Testis (tissue), 2 donors: ENCODE measurements at regions not wholly inside any gene's neighbourhood (a gene's known extent, or its start where the extent isn't known, plus 50 kb on each side); places are given as distances from the start of the nearest gene placed in this dataset.

Experiments used
- DNase-seq: peaks from one replicate; pipeline ENCODE4 v3.0.0-alpha.2; 2019
- H3K27ac ChIP-seq, 2 donors: fragments of 200-600 bp; sonication (generic); one replicate each; pipeline ENCODE4 v1.5.1; 2019
- H3K27me3 ChIP-seq: fragments of 200-600 bp; sonication (generic); one replicate; pipeline ENCODE4 v1.5.1; 2019
- H3K36me3 ChIP-seq: fragments of 200-600 bp; sonication (generic); one replicate; pipeline ENCODE4 v1.5.1; 2017; ENCODE audit warnings: low read depth; ENCODE audit errors: missing control alignments
- H3K4me1 ChIP-seq: fragments of 200-600 bp; sonication (generic); one replicate; pipeline ENCODE4 v1.5.1; 2019
- H3K4me3 ChIP-seq, 2 donors: fragments of 200-600 bp; sonication (generic); one replicate each; pipeline ENCODE4 v1.5.1; 2017 to 2019
- H3K9me3 ChIP-seq: fragments of 200-600 bp; sonication (generic); one replicate; pipeline ENCODE4 v1.5.1; 2017
- CTCF ChIP-seq, 3 experiments: fragments of 450-650 bp in 2 of 3; fragments of 200-600 bp in 1 of 3; sonication (generic) in 1 of 3; IDR thresholded peaks; one replicate each; pipeline ENCODE4 v1.5.1; 2016 to 2019; ENCODE audit warnings: antibody characterized with exemption in 3 of 3, mild to moderate bottlenecking in 2 of 3, moderate library complexity in 1 of 3
- POLR2A ChIP-seq: fragments of 450-650 bp; IDR thresholded peaks from one replicate; pipeline ENCODE4 v1.6.1; 2017; ENCODE audit warnings: antibody characterized with exemption, mild to moderate bottlenecking, moderate library complexity
- WGBS, 2 donors: methylation state at CpG; one replicate each; pipeline ENCODE4 v1.1.5; 2018; 5-methylcytosine and 5-hydroxymethylcytosine counted together
- intact Hi-C: fragments of 100-400 bp; cut with DNase I; formaldehyde crosslinking; loops from one replicate; pipeline ENCODE4 v1.15.1; 2023; ENCODE audit warnings: low total_unique reads

- TF ChIP-seq CTCF (IDR thresholded peaks at IDR 0.05) (no peak), POLR2A (no peak)
- Histone ChIP-seq H3K36me3 (no peaks in the 10 kb centered on the region), H3K9me3 (no peaks in the 10 kb centered on the region), H3K4me3 (no peak overlapping the region), H3K27ac (no peak overlapping the region), H3K4me1 (no peaks in the 10 kb centered on the region), H3K27me3 (no peaks in the 10 kb centered on the region)
- intact Hi-C loops = no loop called here
- 53 to 60% methylated on average over 3 of the region's 3 CpGs for WGBS, 2 donors
- no peak for DNase-seq
Measured at GRCh38 chr2:41420219-41420618, 627.6 kb upstream of the PKDCC start.

- no peak for DNase-seq
- H3K4me1 ChIP-seq = no peaks in the 10 kb centered on the region
- H3K4me3 ChIP-seq = no peak overlapping the region
- no peaks in the 10 kb centered on the region for H3K36me3 ChIP-seq
- no peak overlapping the region for H3K27ac ChIP-seq
- H3K9me3 ChIP-seq = no peaks in the 10 kb centered on the region
- WGBS, 2 donors = 81 to 83% methylated on average over 1 of the region's 1 CpG
- TF ChIP-seq CTCF (IDR thresholded peaks at IDR 0.05) = no peak
- no peak for TF ChIP-seq POLR2A
- no peaks in the 10 kb centered on the region for H3K27me3 ChIP-seq
- intact Hi-C loops = no loop called here
Measured at GRCh38 chr2:41420872-41421271, 626.9 kb upstream of the PKDCC start.

GRCh38 chr2:41431756-41432155, 616.1 kb upstream of the PKDCC start:
- intact Hi-C loops = no loop called here
- 56 to 67% methylated on average over 2 of the region's 2 CpGs for WGBS, 2 donors
- DNase-seq = no peak
- no peaks in the 10 kb centered on the region for H3K4me1 ChIP-seq
- no peak overlapping the region for H3K4me3 ChIP-seq
- H3K27ac ChIP-seq = no peak overlapping the region
- no peaks in the 10 kb centered on the region for H3K36me3 ChIP-seq
- H3K27me3 ChIP-seq = no peaks in the 10 kb centered on the region
- no peaks in the 10 kb centered on the region for H3K9me3 ChIP-seq
- TF ChIP-seq POLR2A (no peak), CTCF (IDR thresholded peaks at IDR 0.05) (no peak)

GRCh38 chr2:41432459-41432858, 615.4 kb upstream of the PKDCC start:
- H3K27me3 ChIP-seq = no peaks in the 10 kb centered on the region
- no peak for TF ChIP-seq CTCF (IDR thresholded peaks at IDR 0.05)
- no peak for TF ChIP-seq POLR2A
- H3K9me3 ChIP-seq = no peaks in the 10 kb centered on the region
- WGBS, 2 donors = 90 to 99% methylated on average over 1 of the region's 1 CpG
- H3K4me3 ChIP-seq = no peak overlapping the region
- intact Hi-C loops = no loop called here
- H3K27ac ChIP-seq = no peak overlapping the region
- H3K36me3 ChIP-seq = no peaks in the 10 kb centered on the region
- no peak for DNase-seq
- no peaks in the 10 kb centered on the region for H3K4me1 ChIP-seq

GRCh38 chr2:41434991-41435390, 612.8 kb upstream of the PKDCC start:
- no peak for DNase-seq
- no peak for TF ChIP-seq CTCF (IDR thresholded peaks at IDR 0.05)
- TF ChIP-seq POLR2A = no peak
- 82 to 84% methylated on average over 3 of the region's 3 CpGs for WGBS, 2 donors
- no peaks in the 10 kb centered on the region for H3K4me1 ChIP-seq
- intact Hi-C loops = no loop called here
- H3K27ac ChIP-seq = no peak overlapping the region
- H3K27me3 ChIP-seq = no peaks in the 10 kb centered on the region
- no peaks in the 10 kb centered on the region for H3K36me3 ChIP-seq
- no peak overlapping the region for H3K4me3 ChIP-seq
- H3K9me3 ChIP-seq = no peaks in the 10 kb centered on the region
